Colon (tissue), 2 donors: ENCODE measurements at regions not wholly inside any gene's neighbourhood (a gene's known extent, or its start where the extent isn't known, plus 50 kb on each side); places are given as distances from the start of the nearest gene placed in this dataset.
"Not testable (repeated sequence)": the region's sequence is repeated elsewhere in the genome, so short reads cannot be mapped to it uniquely, and the experiment has no call there.

Experiments used
- FAIRE-seq: peaks from 2 replicates; lab custom pipeline; 2012; peaks lifted over from hg19 to GRCh38; lab: Jason Lieb, UNC
- donor health status: control.
- donor health status: control.

DNA sequence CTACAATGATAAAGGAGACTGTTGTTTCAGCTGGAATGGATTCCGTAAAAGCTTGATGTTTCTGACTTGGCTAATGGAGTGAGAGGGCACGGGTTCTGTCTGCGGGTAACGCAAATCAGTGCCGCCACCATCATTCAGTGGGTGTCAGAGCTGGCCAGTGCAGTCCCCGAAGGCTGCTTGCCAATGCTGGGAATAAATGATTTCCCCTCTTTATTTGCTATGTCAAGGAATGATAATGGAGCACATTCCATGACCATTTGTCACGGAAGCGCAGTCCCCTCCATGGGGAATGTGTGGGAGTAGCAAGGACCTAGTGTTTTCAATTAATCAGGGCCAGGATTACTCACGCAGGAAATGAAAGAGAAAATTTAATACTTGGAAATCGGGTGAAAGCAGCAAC is 899.3 kb downstream of the UQCRFS1 start:
- FAIRE-seq: no peak

DNA sequence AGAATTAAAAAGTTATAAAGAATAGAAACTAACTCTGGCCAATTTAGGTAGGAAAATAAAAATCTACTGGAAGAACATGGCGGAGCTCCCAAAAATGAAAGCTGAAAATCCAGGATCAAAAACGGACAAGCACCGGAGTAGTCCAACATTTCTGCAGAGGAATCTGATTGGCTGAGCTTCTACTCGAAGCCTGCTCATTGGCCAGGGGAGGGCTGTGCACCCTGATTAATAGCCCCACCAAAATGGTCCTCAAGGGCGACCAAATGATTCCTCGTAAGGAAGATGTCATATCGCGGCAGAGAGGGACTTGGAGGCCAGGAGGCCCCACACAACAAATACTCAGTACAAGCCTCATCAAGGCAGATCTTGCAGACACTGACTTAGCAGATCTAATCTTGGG is 900.7 kb downstream of the UQCRFS1 start:
- FAIRE-seq: no peak

DNA sequence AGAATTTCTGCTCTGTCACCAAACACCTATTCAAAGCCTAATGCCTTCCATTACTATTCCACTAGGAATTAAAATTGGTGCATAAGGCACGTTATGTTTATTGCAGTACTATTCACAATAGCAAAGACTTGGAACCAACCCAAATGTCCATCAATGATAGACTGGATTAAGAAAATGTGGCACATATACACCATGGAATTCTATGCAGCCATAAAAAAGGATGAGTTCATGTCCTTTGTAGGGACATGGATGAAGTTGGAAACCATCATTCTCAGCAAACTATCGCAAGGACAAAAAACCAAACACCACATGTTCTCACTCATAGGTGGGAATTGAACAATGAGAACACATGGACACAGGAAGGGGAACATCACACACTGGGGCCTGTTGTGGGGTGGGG is 902.1 kb downstream of the UQCRFS1 start:
- FAIRE-seq: not testable (repeated sequence)

DNA sequence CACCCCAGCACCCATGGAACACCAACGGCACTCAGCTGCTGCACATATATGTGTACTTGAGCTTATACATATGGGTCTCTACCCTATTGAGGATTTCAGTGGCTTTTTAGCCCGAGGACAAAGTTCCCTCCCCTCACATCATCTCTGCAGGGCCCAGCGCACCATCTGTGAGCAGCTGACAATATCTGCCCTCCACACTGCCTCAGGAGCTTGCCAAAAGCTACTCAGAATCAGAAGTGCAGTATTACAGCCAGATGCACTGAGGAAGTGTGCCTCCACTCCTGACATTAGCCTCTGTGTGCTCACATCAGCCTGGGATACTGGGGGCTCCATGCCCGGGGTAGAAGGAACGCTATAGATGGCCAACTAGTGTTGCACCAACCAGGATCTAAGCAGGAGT is 903.9 kb downstream of the UQCRFS1 start:
- no peak for FAIRE-seq

DNA sequence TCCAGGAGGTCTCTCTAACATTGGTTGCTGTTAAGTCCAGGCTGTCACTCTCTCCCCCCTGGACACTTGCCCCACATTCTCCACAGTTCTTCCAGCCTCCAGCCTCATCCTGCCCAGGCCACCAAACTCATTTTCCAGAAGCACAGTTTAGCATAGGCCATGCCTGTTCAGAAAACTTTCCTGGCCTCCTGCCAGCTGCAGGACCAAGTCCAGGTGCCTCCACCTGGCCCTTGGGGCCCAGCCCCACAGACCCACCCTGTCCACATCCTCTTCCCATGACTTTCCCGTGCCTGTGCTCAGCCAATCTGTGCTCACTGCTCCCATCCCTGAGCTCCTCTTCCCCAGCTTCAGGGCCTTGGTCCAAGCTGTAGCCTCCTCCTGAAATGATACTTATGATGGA is 905.0 kb downstream of the UQCRFS1 start:
- FAIRE-seq: no peak

DNA sequence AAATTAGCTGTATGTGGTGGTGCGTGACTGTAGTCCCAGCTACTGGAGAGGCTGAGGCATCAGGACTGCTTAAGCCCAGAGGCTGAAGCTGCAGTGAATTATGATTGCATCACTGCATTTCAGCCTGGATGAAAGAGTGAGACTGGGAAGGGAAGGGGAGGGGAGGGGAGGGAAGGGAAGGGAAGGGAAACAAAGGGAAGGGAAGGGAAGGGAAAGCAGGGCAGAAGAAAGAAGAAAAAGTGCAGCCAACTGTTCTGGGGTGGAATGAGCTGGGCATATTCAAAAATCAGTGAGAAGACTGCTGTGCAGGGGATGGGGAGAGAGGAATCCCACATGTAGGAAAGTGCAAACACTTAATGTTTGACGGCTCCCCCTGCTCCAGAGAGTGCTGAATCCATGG is 905.5 kb downstream of the UQCRFS1 start:
- FAIRE-seq: no peak

DNA sequence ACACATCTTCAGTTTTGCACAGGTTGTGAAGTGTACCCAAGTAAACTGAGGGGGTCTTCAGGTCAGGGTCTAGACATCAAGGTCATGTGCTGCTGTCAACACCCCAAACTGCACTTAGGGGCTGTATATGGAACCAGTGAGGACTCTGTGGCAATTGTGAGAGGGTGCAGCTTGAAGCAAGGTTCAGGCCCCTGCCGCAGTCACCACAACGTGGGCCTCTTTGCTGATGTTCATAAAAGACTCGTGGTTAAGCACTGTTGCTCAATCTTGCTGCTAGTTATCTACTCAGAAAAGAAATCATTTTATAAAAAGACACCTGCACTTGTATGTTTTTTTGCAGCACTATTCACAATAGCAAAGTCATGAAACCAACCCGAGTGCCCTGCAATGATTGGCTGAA is 907.4 kb downstream of the UQCRFS1 start:
- FAIRE-seq: no peak

DNA sequence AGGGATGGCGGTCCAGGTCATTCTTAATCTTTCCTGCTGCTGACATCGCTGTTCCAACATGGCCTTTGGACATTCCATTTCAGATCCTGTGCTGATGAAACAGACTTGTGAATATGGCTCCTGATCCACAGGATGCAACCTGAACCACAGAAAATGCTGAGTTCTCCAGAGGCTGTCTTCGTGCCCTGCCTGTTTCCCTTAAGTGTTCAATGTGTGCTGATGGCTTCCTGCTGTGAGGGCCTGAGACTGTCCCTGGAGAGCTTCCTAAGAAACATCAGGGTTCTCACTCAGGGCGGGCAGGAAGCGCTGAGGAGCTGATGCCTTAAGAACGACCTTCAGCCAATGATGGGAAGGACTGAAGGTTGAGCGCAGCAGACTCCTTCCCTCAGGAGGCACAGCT is 909.4 kb downstream of the UQCRFS1 start:
- no peak for FAIRE-seq

DNA sequence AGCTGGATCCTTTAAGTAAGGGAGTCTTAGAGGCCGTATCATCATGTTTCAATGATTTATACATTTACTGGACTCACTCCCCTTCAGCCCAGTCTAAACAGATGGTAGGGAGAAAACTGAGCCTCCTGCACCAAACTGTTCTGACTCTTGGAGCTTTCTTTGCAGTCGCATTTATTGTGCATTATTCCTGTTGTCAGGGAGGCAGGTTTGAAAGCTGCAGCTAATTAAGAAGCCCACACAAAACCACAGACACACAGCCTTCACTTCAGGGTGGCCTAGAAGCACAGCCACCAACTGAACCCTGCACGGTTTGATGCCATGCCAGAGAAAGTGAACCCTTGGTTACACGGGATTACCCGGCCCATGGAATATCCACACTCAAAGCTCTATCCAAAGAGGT is 911.0 kb downstream of the UQCRFS1 start:
- no peak for FAIRE-seq

DNA sequence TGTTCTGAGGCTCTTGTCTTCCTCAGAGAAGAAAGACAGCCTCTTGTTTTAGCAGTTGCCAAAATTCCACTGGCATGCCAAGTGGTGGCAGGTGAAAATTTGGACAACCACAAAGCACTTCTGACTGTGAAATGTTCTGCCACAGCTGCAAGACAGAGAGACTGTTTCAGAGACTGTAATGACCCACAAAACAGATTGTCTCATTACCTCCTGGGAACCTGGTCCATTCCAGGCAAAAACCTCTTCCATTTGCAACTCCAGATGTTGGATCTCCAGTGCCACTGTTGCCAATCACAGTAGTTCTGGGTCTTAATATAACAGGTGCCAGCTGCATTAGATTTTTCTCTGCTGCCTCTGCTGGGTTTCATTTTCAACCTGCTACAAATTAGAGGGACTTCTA is 911.5 kb downstream of the UQCRFS1 start:
- no peak for FAIRE-seq

DNA sequence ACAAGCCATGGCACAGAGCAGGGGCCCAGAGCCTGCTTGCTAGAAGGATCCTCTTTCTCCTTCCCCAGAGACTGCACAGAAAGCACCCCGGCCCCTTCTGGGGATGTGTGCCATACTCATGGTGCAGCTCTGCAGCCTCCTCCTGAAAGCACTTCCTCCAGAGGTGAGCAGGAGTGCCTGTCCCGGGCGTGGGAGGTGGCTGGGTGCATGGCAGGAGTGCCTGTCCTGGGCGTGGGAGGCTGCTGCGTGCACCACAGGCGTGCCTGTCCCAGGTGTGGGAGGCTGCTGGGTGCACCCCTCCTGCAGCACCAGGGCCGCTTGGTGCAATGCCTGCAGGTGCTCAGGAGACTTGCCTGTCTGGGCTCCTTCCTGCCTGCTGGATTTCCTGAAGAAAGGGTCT is 913.3 kb downstream of the UQCRFS1 start:
- no peak for FAIRE-seq

DNA sequence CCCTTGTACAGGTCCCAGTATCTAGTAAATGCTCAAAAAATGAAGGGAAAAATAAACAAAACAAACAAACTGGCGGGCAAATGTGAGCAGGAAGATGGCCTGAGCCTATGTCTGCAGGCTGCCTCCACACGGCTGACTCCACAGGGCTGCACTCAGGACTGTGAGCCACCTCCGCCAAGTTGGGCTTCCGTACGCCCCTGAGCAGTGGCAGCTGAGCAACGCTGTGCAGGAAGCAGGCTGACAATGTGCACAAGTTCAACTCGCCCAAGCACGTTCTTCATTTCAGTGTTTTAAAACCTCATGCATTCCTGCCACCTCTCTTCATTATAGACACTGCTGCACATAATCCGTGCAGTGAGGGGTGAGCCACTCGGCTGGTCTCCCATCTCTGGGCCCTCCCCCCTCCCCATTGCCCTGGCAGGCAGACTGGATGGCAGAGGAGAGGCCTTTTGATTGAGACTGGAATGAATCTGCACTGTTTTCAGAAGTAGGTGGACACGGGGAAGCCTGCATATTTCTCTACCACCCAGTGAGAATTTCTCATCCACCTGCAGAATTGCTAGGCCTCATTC is 915.3 kb downstream of the UQCRFS1 start:
- FAIRE-seq: no peak

DNA sequence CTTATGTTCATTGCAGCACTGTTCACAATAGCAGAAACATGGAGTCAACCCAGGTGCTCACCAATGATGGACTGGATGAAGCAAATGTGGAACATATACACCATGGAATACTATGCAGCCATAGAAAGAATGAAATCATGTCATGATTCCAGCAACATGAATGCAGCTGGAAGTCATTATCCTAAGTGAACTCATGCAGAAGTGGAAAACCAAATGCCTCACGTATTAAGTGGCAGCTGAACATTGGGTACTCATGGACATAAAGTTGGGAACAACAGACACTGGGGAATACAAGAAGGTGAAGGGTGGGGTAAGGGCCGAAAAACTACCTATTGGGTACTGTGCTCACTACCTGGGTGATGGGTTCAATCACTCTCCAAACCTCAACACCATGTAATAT is 915.9 kb downstream of the UQCRFS1 start:
- no peak for FAIRE-seq

DNA sequence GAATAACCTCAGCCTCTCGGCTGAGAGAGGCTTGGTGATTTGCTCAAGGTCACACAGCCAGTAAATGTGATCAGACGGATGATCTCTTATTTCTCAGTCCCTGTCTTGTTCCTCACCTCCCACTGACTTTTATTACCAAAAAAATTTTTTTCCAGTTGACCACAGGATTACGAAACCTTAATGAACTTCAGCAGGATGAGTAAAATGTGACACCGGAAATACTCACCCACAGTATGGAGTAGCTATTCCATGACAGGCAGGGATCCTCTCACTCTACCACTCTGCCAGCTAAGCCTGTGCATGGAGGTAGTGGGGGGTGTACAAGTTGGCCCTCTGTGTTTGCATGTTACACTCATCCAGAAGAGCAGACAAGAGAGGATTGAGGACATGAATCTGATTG is 916.4 kb downstream of the UQCRFS1 start:
- no peak for FAIRE-seq

DNA sequence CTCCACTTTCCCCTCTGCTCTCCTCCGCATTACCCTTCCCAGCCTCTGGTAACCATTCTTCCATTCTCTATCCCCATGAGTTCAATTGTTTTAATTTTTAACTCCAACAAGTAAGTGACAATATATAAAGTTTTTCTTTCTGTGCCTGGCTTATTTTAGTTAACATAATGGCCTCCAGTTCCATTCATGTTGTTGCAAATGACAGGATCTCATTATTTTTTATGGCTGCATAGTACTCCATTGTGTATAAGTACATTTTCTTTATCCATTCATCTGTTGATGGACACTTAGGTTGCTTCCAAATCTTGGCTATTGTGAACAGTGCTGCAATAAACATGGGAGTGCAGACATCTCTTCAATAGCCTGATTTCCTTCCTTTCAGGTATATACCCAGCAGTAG is 918.0 kb downstream of the UQCRFS1 start:
- not testable (repeated sequence) for FAIRE-seq

DNA sequence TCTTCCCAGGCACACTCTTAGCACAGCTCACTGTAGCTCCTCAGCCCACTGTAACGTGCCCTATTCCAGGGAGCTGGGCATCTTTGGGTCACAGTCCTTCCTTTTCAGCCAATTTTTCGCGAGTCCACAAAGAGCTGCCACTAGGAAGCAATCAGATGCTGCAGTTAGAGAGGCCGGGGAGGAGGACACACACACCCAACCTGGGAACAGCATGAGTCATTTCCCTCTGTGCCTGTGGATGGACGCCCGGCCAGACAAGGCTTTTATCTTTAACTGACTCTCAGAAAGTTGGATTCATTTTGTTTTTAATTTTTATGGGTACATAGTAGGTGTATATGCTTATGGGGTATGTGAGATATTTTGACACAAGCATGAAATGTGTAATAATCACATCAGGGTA is 918.6 kb downstream of the UQCRFS1 start:
- FAIRE-seq: no peak

DNA sequence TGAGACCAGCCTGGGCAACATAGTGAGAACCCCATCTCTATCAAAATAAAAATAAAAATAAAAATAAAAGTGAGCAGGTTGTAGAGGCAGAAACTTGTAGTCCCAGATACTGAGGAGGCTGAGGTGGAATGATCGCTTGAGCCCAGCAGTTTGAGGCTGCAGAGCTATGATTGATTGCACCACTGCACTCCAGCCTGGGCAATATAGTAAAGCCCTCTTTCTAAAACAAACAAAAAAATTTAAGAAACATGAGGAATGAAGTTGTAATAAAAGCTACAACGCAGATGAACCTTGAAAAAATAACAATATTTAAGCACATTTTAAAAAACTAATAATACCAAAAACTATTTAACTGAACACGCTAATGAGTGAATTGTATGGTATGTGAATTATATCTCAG is 919.3 kb downstream of the UQCRFS1 start:
- no peak for FAIRE-seq

DNA sequence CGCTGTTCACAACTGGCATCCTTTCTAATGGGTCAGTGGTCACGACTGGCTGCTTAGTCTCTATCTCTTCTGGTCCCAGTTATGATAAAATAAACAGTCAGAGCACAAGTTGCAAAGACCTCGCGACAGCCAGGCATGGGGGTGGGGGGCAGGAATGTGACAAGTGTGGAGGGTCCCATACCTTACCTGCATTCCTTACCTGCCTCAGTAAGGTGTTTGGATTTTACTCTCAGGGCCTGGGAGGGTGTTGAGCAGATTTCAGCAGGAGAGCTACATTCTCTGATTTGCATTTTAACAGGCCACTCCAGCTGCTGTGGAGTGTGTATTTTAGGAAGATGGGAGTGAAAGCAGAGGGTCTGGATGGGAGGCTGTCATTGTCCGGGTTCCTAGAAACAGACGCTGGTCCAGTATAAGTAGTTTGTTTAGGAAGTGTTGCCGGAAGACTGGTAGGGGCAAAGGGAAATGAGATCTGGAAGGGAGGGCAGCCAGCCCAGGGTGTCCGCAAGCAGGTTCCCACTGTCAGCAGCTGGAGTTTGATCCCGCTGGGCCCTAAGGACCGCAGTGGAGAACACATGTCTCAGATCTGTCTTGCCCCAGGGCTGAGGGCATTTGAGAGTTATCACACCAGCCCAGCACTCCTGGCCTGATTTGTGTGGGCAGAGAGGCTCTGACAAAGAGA is 920.0 kb downstream of the UQCRFS1 start:
- FAIRE-seq: no peak

DNA sequence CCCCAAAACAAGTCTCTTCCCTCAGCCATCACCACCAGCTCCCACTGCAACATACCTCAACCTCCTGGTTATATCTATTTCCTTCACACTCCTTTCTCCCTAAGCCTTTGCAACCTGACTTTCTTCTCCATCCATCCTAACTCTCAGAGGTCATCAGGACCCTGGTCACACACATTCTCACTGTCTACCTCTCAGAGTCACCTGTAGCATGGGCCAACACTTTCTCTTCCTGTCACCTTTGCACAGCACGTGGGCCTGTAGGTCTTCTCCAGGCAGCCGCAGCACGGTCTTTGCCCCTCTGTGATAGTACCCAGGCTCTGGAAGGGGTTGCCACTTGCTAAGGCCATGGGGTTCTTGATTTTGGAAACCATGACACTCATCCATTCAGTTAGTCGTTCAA is 921.1 kb downstream of the UQCRFS1 start:
- FAIRE-seq: no peak

DNA sequence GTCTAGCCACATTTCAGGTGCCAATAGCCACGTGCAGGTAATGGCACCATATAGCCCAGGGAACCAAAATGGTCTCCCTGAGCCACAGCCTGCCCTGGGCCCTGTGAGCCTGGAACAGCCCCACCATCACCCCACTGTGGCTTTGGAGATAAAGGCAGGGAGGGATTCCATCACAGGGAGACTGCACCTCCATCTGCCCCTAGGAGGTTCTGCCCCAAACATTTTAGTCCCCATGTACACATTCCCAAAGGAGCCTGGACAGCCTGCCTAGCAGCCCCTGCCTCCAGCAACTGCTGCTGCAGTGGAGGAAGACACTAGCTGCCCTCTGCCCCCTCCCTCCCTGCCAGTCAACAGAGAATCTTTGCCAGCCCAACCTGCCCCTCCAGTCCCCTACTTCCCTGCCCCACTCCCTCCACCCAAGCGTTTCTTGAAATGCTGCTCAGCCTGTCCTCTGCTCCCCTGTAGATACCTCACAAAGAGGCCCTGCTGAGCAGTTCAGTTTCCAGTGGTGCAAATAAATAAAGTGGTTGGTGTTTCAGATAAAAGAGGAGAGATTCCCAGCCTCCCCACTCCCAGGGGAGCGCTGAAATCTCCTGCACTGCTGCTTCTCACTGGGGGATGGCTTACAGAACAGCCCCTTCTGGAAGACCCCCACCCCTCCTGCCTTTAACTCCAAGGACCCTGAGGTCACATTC is 921.8 kb downstream of the UQCRFS1 start:
- no peak for FAIRE-seq

DNA sequence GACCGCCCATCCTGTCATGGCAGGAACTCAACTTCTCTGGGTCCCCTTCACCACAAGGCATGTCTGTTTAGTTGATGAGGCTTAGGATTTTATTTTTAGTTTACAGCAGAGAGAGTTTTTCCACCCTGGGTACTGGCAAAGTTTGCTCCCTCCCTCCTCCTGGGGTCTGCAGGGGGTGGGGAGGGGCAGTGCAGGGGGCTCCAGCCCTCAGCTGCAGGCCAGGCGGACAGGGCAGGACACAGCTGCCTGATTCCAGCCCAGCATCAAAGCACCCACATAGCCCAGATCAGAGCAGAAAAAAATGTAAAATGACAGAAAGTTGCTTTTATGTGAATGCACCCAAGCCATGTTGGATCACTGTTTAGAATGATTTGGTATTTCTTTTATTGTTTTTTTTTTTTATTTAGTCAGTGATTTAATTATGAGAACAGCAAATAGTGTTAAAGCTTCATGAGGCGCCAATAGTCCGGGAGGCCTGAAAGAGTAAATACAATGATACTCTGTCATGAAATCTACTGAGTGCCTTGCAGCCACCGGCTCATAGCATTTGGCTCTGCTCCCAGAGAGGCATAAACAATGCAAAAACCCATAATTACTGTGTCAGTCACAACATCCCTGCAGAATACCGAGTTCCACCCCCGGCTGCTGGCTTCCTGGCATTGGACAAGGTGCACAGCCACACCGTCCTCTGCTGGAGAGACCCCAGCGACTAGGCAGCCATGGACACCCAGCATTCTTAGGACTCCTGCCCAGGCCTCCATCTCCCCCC is 923.5 kb downstream of the UQCRFS1 start:
- no peak for FAIRE-seq

DNA sequence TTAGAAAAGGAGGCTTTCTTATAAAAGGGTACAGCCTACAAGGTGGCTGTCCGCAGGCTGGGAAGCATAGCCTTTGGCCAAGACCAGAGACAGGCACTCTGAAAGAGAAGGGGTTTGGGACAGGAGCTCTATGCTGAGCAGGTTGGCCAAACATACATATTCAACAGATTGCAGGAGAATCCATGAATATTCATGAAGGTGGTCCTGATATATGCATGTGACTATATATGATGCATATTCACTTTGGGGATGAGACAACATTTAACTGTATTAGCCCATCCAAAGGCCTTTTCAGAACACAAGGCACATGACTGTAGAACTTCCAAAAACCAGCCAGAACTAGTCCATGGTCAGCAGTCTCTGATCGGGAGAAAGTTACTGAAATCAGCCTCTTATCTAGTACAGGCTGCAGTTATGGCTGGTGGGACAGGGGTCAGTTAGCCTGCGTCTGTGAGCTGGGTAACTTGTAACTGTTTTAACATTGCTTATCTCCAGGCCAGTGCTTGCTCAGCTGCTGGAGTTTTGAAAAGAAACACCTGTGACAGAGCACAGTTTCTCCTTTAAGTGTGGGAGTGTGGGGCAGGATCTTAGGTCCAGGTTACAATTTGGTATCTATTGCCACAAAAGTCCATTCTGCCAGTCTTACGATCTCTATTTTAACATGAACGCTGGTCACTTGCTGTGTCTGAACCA is 924.2 kb downstream of the UQCRFS1 start:
- FAIRE-seq: no peak
